DND-41 (cell line): ENCODE measurements at regions not wholly inside any gene's neighbourhood (a gene's known extent, or its start where the extent isn't known, plus 50 kb on each side); places are given as distances from the start of the nearest gene placed in this dataset.

Experiments
- EZH2 ChIP-seq: IDR thresholded peaks from 3 replicates; pipeline ENCODE4 v1.6.1; 2012; ENCODE audit warnings: borderline replicate concordance, low read depth, mild to moderate bottlenecking, moderate library complexity, low read length, inconsistent platforms; ENCODE audit not compliant: severe bottlenecking
- TF ChIP-seq, protein P1 (sequence below): IDR thresholded peaks from 2 replicates; pipeline ENCODE4 v1.5.1; 2012; ENCODE audit warnings: borderline replicate concordance, low read length, moderate library complexity, mild to moderate bottlenecking; ENCODE audit not compliant: poor library complexity, severe bottlenecking; ENCODE audit errors: extremely low read depth

DNA sequence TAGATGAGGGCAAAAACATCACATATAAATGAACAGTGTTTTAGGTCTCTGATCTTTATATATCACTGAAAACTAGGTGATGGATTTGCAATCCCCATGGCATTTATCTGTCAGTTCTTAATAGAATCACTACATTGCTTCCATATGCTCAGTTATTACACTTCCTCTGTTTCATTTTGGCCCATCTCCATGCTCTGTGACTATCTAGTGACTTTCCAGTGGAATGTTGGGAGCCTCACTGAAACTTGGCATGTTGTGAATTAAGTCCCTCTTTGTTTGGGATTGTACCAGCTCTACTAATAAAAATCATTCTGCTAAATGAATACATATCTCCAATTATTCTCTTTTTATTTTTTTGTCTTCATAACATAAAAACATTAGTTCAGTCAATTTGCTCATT is 226.1 kb upstream of the CEP162 start:
- TF ChIP-seq, protein P1, sequence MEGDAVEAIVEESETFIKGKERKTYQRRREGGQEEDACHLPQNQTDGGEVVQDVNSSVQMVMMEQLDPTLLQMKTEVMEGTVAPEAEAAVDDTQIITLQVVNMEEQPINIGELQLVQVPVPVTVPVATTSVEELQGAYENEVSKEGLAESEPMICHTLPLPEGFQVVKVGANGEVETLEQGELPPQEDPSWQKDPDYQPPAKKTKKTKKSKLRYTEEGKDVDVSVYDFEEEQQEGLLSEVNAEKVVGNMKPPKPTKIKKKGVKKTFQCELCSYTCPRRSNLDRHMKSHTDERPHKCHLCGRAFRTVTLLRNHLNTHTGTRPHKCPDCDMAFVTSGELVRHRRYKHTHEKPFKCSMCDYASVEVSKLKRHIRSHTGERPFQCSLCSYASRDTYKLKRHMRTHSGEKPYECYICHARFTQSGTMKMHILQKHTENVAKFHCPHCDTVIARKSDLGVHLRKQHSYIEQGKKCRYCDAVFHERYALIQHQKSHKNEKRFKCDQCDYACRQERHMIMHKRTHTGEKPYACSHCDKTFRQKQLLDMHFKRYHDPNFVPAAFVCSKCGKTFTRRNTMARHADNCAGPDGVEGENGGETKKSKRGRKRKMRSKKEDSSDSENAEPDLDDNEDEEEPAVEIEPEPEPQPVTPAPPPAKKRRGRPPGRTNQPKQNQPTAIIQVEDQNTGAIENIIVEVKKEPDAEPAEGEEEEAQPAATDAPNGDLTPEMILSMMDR: no peak
- TF ChIP-seq EZH2: no peak
